GM19395 (cell line): ENCODE measurements at regions not wholly inside any gene's neighbourhood (a gene's known extent, or its start where the extent isn't known, plus 50 kb on each side); places are given as distances from the start of the nearest gene placed in this dataset.

Experiments used
- ATAC-seq: cut with Tn5 transposase; IDR thresholded peaks from one replicate; pipeline ENCODE4 v1.9.1; 2021; ENCODE audit warnings: mild to moderate bottlenecking, moderate library complexity; ENCODE audit not compliant: unreplicated experiment

DNA sequence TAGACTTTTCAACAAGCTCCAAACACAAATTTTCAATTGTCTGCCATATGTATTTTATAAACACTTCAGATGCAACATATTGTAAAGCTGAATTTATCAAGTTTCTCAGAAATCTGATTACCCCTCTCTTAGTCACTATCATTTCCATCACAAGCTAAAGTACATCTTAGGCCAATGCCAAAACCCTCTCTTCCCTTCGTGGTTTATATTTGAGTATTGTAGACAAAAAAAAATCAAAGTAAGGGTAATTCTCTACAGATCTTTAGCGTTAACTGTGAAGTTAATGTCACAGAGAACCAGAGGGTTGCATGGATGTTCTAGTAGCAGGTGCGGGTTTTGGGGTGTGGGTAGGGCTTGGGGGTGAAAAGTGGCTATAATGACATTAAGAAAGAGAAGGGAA, 387.7 kb upstream of the PTGER4 start:
- ATAC-seq = no peak

DNA sequence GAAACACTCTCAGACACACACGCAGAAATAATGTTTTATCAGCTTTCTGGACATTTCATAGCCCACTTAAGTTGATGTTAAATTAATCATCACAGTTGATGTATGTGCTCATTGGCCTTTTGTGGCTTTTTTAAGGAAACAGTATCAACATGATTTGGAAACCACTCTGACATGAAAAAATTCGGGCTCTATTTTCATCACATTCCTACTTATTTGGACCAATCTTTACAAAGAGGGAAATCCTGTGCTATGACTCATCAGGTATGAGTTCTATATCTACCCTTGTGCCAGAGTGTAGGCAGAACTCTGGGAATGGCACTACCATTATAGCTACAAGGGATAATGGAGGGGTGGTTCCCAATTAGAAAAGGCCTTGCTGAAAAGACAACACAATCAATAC, 388.4 kb upstream of the PTGER4 start:
- ATAC-seq = no peak

- no peak for ATAC-seq
These were observed 390.8 kb upstream of the PTGER4 start for GRCh38 chr5:40288800-40289485.

DNA sequence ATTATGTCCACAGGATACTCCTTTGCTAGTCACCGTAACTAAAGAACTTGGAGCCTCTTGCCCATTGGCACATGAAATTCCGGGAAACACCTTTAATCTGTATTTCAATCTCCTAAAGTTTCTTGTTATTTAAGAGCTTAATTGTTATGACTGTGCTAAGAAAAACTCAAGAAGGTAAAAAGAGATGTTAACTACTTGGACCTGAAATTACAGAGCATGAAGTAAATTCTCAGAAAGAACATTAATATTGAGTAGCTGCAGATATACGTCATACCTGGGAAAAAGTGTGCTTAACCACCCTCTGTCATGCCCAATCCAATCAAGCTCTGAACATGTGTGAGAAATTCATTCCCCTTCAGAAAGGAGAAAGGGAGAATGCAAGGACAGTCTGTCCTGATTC, 394.9 kb upstream of the PTGER4 start:
- ATAC-seq = no peak

DNA sequence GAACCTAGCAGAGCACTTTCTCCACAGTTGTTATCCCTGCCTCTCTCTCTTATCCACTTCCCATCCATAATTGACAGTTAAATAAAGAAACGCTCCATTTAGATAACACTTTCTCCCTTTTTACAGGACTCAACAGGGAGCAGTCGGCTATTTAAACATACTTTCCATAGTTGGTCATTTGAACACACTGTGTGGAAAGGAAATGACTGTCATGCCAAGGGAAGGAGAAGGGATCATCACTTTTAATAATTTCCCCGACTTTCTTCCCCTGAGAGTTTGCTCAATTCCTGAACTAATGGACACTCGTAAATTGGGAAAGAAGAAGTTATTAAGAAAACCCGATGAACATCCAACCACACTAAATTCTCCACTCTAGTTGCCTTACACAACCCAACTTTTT, 400.8 kb upstream of the PTGER4 start:
- ATAC-seq = no peak

- peak; percentile 67 for ATAC-seq
These were observed 402.4 kb upstream of the PTGER4 start for GRCh38 chr5:40277161-40277906.

- peak; percentile 29 for ATAC-seq
These were observed 403.2 kb upstream of the PTGER4 start for GRCh38 chr5:40276426-40277102.

DNA sequence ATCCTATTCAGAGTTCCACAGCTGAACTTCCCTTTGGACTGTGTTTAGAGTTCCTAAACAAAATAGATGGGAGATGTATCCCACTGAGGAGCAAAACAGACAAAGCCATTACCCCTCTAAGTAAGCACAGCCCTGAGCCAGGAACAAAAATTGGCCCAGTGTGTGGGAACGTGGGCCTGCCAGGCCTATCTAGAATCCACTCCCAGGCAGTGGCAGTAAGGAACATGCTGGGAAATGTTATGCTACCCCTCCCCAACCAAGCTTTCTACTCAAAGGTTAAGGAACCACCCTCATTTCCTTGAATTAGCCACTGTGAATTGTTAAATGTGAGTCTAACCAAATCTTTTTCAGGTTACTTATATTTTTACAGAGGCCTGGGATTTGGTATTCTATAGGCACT, 405.1 kb upstream of the PTGER4 start:
- no peak for ATAC-seq

- ATAC-seq = no peak
These were observed 405.8 kb upstream of the PTGER4 start for GRCh38 chr5:40273936-40274335.

- no peak for ATAC-seq
These were observed 408.2 kb upstream of the PTGER4 start for GRCh38 chr5:40271476-40271875.

GRCh38 chr5:40270274-40270845, 409.4 kb upstream of the PTGER4 start:
- no peak for ATAC-seq

DNA sequence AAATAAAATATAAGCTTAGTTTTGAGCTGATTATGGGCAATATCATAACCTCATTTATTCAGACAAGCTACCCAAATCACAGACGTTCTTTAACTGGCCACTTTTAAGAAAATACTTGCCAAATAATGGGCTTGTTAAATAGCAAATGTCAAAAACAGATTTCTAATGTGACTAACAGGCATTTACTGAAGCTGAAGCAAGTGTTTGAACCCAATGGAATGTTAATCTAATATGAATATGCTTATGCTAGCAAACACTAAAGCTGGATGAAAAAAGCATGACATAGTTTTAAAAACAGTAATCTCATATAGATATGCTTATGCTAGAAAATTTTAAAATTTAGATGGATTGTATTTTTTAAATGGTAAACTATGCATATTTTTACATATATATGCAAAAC, 411.6 kb upstream of the PTGER4 start:
- ATAC-seq = no peak

- no peak for ATAC-seq
These were observed 412.8 kb upstream of the PTGER4 start for GRCh38 chr5:40266952-40267351.

GRCh38 chr5:40261984-40262383, 417.7 kb upstream of the PTGER4 start:
- ATAC-seq = no peak

DNA sequence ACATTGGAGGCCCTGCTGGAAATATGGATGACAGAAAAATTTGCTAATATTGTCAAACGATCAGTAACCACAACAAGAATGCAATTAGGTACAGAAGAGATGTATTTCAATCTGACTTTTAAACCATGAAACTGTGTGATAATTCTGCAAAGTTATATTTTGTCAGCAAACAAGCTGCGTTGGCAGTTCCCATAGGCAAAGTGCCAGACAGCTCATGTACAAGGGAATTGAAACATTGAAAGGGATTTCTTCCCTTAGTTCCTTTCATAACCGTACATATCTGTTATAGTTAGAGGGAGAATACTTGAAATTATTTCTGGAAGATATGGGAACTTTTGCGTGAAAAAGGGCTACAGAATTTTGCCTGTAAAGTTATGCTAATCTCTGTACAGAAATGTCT, 419.4 kb upstream of the PTGER4 start:
- ATAC-seq = no peak

GRCh38 chr5:40258222-40258621, 421.5 kb upstream of the PTGER4 start:
- no peak for ATAC-seq

GRCh38 chr5:40240671-40241070, 439.0 kb upstream of the PTGER4 start:
- ATAC-seq = no peak

- no peak for ATAC-seq
These were observed 439.6 kb upstream of the PTGER4 start for GRCh38 chr5:40240111-40240510.

DNA sequence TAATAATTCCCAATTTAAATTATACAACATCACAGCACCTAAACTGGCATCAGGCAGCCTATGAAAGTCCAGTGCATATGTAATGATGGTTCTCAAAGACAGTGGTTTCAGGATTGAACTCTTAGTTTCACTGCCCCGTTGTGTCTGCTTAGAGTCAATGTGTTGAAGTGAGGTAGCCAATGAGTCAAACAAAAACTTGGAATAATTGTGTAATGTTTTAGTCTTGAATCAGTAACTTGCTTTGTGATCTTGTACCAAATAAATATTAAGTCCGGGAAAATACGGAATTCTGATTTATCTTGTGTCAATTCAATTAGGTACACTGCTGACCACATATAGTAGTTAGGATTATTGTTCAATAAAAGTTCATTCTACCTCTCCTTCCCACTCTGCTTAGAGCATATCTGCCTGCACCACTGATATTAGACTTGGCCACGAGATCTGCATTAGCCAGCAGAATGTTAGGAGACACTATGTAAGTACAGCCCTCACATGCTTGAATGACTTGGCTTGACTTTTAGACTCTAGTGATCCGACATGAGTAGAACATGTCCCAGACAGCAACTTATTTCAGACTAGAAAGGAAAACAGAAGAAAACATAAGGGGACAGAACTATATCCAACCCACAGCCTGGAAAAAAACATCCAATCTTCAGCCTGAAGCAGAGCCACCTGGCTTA, 441.5 kb upstream of the PTGER4 start:
- ATAC-seq = no peak

- ATAC-seq = no peak
These were observed 444.0 kb upstream of the PTGER4 start for GRCh38 chr5:40235471-40236400.
